Activated CD4-positive, alpha-beta T cell treated with anti-CD3 and anti-CD28 coated beads, Interleukin-2, amount 10 ng/mL, durations not matched to agents 7 days and 5 days (primary cell): ENCODE measurements at regions not wholly inside any gene's neighbourhood (a gene's known extent, or its start where the extent isn't known, plus 50 kb on each side); places are given as distances from the start of the nearest gene placed in this dataset.
"Not testable (repeated sequence)": the region's sequence is repeated elsewhere in the genome, so short reads cannot be mapped to it uniquely, and the experiment has no call there.

Source experiments
- CTCF ChIA-PET: fragments of 350-600 bp; sonication (Branson Sonifier 250); formaldehyde crosslinking; loops from one replicate; lab custom pipeline; 2021; ENCODE audit warnings: antibody characterized with exemption; lab: Charles Lee
- POLR2A ChIA-PET: fragments of 350-600 bp; sonication (Branson Sonifier 250); formaldehyde crosslinking; loops from one replicate; lab custom pipeline; 2021; ENCODE audit warnings: antibody characterized with exemption; lab: Charles Lee
- DNase-seq: peaks from one replicate; pipeline ENCODE4 v3.0.0-alpha.2; 2020
- H3K27ac Mint-ChIP-seq: one replicate; pipeline ENCODE4 v1.8.0; 2021; ENCODE audit warnings: mild to moderate bottlenecking, moderate library complexity, mixed read lengths
- H3K27me3 Mint-ChIP-seq: one replicate; pipeline ENCODE4 v1.8.0; 2021; ENCODE audit warnings: mixed read lengths
- H3K36me3 Mint-ChIP-seq: one replicate; pipeline ENCODE4 v1.8.0; 2021; ENCODE audit warnings: low read depth, mixed read lengths
- H3K4me1 Mint-ChIP-seq: one replicate; pipeline ENCODE4 v1.8.0; 2021; ENCODE audit warnings: mixed read lengths
- H3K4me3 Mint-ChIP-seq: one replicate; pipeline ENCODE4 v1.8.0; 2021; ENCODE audit warnings: mild to moderate bottlenecking, moderate library complexity, mixed read lengths
- H3K9me3 Mint-ChIP-seq: one replicate; pipeline ENCODE4 v1.8.0; 2021; ENCODE audit warnings: mixed read lengths

GRCh38 chr12:67488349-67488748 lies 160.2 kb upstream of the DYRK2 start:
- H3K27me3 Mint-ChIP-seq, DNase-seq, CTCF ChIA-PET, H3K4me3 Mint-ChIP-seq, POLR2A ChIA-PET, H3K27ac Mint-ChIP-seq: not testable (repeated sequence)
- H3K36me3 Mint-ChIP-seq = peaks cover 21% of the 10 kb centered on the region
- peaks cover 27% of the 10 kb centered on the region for H3K4me1 Mint-ChIP-seq
- peaks cover 55% of the 10 kb centered on the region for H3K9me3 Mint-ChIP-seq

GRCh38 chr12:67489007-67489406 lies 159.5 kb upstream of the DYRK2 start:
- H3K4me3 Mint-ChIP-seq = no peak overlapping the region
- ChIA-PET CTCF (no interaction called here), POLR2A (no interaction called here)
- peaks cover 8% of the 10 kb centered on the region for H3K27me3 Mint-ChIP-seq
- no peak overlapping the region for H3K27ac Mint-ChIP-seq
- peaks cover 20% of the 10 kb centered on the region for H3K4me1 Mint-ChIP-seq
- peaks cover 21% of the 10 kb centered on the region for H3K36me3 Mint-ChIP-seq
- no peak for DNase-seq
- H3K9me3 Mint-ChIP-seq = peaks cover 55% of the 10 kb centered on the region

GRCh38 chr12:67496581-67496980 lies 152.0 kb upstream of the DYRK2 start:
- H3K4me1 Mint-ChIP-seq = peaks cover 12% of the 10 kb centered on the region
- H3K27ac Mint-ChIP-seq = no peak overlapping the region
- CTCF ChIA-PET = interaction anchor here (1.4 kb wide), 1 partner anchor 17 kb away, joined by 3 read pairs; no protein-coding TSS in a partner anchor
- peaks cover 24% of the 10 kb centered on the region for H3K9me3 Mint-ChIP-seq
- no peak overlapping the region for H3K4me3 Mint-ChIP-seq
- no peak for DNase-seq
- H3K36me3 Mint-ChIP-seq = peaks cover 10% of the 10 kb centered on the region
- peaks cover 8% of the 10 kb centered on the region for H3K27me3 Mint-ChIP-seq
- POLR2A ChIA-PET = no interaction called here

GRCh38 chr12:67498991-67499390 lies 149.6 kb upstream of the DYRK2 start:
- no peaks in the 10 kb centered on the region for H3K27me3 Mint-ChIP-seq
- H3K4me3 Mint-ChIP-seq = no peak overlapping the region
- H3K9me3 Mint-ChIP-seq = peaks cover 13% of the 10 kb centered on the region
- H3K4me1 Mint-ChIP-seq = peaks cover 12% of the 10 kb centered on the region
- no peaks in the 10 kb centered on the region for H3K36me3 Mint-ChIP-seq
- ChIA-PET POLR2A (no interaction called here), CTCF (no interaction called here)
- DNase-seq = no peak
- H3K27ac Mint-ChIP-seq = no peak overlapping the region

- H3K27ac Mint-ChIP-seq = no peak overlapping the region
- DNase-seq = no peak
- no peaks in the 10 kb centered on the region for H3K27me3 Mint-ChIP-seq
- POLR2A ChIA-PET = no interaction called here
- H3K4me1 Mint-ChIP-seq = peaks cover 12% of the 10 kb centered on the region
- no peak overlapping the region for H3K4me3 Mint-ChIP-seq
- H3K9me3 Mint-ChIP-seq = peaks cover 13% of the 10 kb centered on the region
- CTCF ChIA-PET = interaction anchor here (1.0 to 1.9 kb wide), 3 partner anchors 10 to 503 kb away, joined by 3 to 5 read pairs (median 4); no protein-coding TSS in a partner anchor
- H3K36me3 Mint-ChIP-seq = no peaks in the 10 kb centered on the region
These were observed 147.2 kb upstream of the DYRK2 start for GRCh38 chr12:67501362-67501761.

GRCh38 chr12:67504026-67504425 lies 144.5 kb upstream of the DYRK2 start:
- H3K27ac Mint-ChIP-seq = no peak overlapping the region
- peaks cover 13% of the 10 kb centered on the region for H3K9me3 Mint-ChIP-seq
- peaks cover 12% of the 10 kb centered on the region for H3K4me1 Mint-ChIP-seq
- no peaks in the 10 kb centered on the region for H3K36me3 Mint-ChIP-seq
- no peaks in the 10 kb centered on the region for H3K27me3 Mint-ChIP-seq
- no peak overlapping the region for H3K4me3 Mint-ChIP-seq
- CTCF ChIA-PET = interaction anchor here (1.1 kb wide), 1 partner anchor 23 kb away, joined by 3 read pairs; no protein-coding TSS in a partner anchor
- DNase-seq = no peak
- POLR2A ChIA-PET = no interaction called here

- peaks cover 12% of the 10 kb centered on the region for H3K9me3 Mint-ChIP-seq
- H3K27me3 Mint-ChIP-seq = no peaks in the 10 kb centered on the region
- ChIA-PET CTCF (no interaction called here), POLR2A (no interaction called here)
- no peaks in the 10 kb centered on the region for H3K36me3 Mint-ChIP-seq
- H3K4me3 Mint-ChIP-seq = no peak overlapping the region
- no peak overlapping the region for H3K27ac Mint-ChIP-seq
- H3K4me1 Mint-ChIP-seq = no peaks in the 10 kb centered on the region
- DNase-seq = no peak
These were observed 141.8 kb upstream of the DYRK2 start for GRCh38 chr12:67506739-67507138.

- Mint-ChIP-seq H3K4me1 (peaks cover 9% of the 10 kb centered on the region), H3K27ac (no peak overlapping the region), H3K4me3 (no peak overlapping the region), H3K9me3 (peaks cover 13% of the 10 kb centered on the region), H3K36me3 (peaks cover 2% of the 10 kb centered on the region), H3K27me3 (peaks cover 3% of the 10 kb centered on the region)
- CTCF ChIA-PET = interaction anchor here (0.7 kb wide), 1 partner anchor 183 kb away, joined by 3 read pairs; no protein-coding TSS in a partner anchor
- POLR2A ChIA-PET = no interaction called here
- no peak for DNase-seq
These were observed 139.7 kb upstream of the DYRK2 start for GRCh38 chr12:67508830-67509229.

- Mint-ChIP-seq H3K4me1 (peaks cover 17% of the 10 kb centered on the region), H3K27ac (no peak overlapping the region), H3K36me3 (peaks cover 2% of the 10 kb centered on the region), H3K4me3 (no peak overlapping the region), H3K27me3 (peaks cover 3% of the 10 kb centered on the region), H3K9me3 (peaks cover 12% of the 10 kb centered on the region)
- POLR2A ChIA-PET = interaction anchor here (0.6 kb wide), 1 partner anchor 379 kb away, joined by 3 read pairs; no protein-coding TSS in a partner anchor
- DNase-seq = no peak
- CTCF ChIA-PET = interaction anchor here (1.1 to 2.0 kb wide), 2 partner anchors 18 to 21 kb away, joined by 5 to 6 read pairs; no protein-coding TSS in a partner anchor
These were observed 138.7 kb upstream of the DYRK2 start for GRCh38 chr12:67509666-67510386.

- DNase-seq = no peak
- ChIA-PET POLR2A (no interaction called here), CTCF (interaction anchor here (1.3 to 2.0 kb wide), 3 partner anchors 10 to 60 kb away, joined by 3 to 6 read pairs (median 5); no protein-coding TSS in a partner anchor)
- H3K9me3 Mint-ChIP-seq = peaks cover 12% of the 10 kb centered on the region
- H3K4me1 Mint-ChIP-seq = peaks cover 39% of the 10 kb centered on the region
- peaks cover 3% of the 10 kb centered on the region for H3K27me3 Mint-ChIP-seq
- no peak overlapping the region for H3K27ac Mint-ChIP-seq
- H3K36me3 Mint-ChIP-seq = peaks cover 2% of the 10 kb centered on the region
- H3K4me3 Mint-ChIP-seq = no peak overlapping the region
These were observed 136.5 kb upstream of the DYRK2 start for GRCh38 chr12:67512061-67512460.

- peaks cover 3% of the 10 kb centered on the region for H3K27me3 Mint-ChIP-seq
- H3K4me1 Mint-ChIP-seq = peaks cover 41% of the 10 kb centered on the region
- H3K36me3 Mint-ChIP-seq = peaks cover 2% of the 10 kb centered on the region
- ChIA-PET POLR2A (no interaction called here), CTCF (interaction anchor here (0.6 kb wide), 1 partner anchor 207 kb away, joined by 3 read pairs; no protein-coding TSS in a partner anchor)
- H3K9me3 Mint-ChIP-seq = peaks cover 12% of the 10 kb centered on the region
- H3K4me3 Mint-ChIP-seq = no peak overlapping the region
- H3K27ac Mint-ChIP-seq = peak overlapping the region; percentile 87
- no peak for DNase-seq
These were observed 134.0 kb upstream of the DYRK2 start for GRCh38 chr12:67514502-67514901.

GRCh38 chr12:67515679-67516340 lies 132.7 kb upstream of the DYRK2 start:
- H3K9me3 Mint-ChIP-seq = peaks cover 6% of the 10 kb centered on the region
- ChIA-PET POLR2A (no interaction called here), CTCF (interaction anchor here (1.2 kb wide), 1 partner anchor 9 kb away, joined by 3 read pairs; no protein-coding TSS in a partner anchor)
- peak overlapping the region; percentile 87 for H3K27ac Mint-ChIP-seq
- peak; percentile 74 for DNase-seq
- H3K4me1 Mint-ChIP-seq = peaks cover 41% of the 10 kb centered on the region
- peaks cover 3% of the 10 kb centered on the region for H3K27me3 Mint-ChIP-seq
- H3K4me3 Mint-ChIP-seq = peak overlapping the region; percentile 5
- peaks cover 2% of the 10 kb centered on the region for H3K36me3 Mint-ChIP-seq
